HG03520 (cell line): ENCODE measurements at regions not wholly inside any gene's neighbourhood (a gene's known extent, or its start where the extent isn't known, plus 50 kb on each side); places are given as distances from the start of the nearest gene placed in this dataset.

Source experiments
- ATAC-seq: cut with Tn5 transposase; IDR thresholded peaks from one replicate; pipeline ENCODE4 v1.9.1; 2021; ENCODE audit warnings: mild to moderate bottlenecking, moderate library complexity; ENCODE audit not compliant: unreplicated experiment

GRCh38 chr13:63351533-63351932, 1935.9 kb upstream of the PCDH20 start:
- ATAC-seq: no peak

- no peak for ATAC-seq
Observed at GRCh38 chr13:63351081-63351480, 1935.4 kb upstream of the PCDH20 start.

- ATAC-seq: no peak
Observed at GRCh38 chr13:63345835-63346234, 1930.2 kb upstream of the PCDH20 start.

GRCh38 chr13:63344711-63345110, 1929.1 kb upstream of the PCDH20 start:
- no peak for ATAC-seq

- no peak for ATAC-seq
Observed at GRCh38 chr13:63337921-63338320, 1922.3 kb upstream of the PCDH20 start.

- no peak for ATAC-seq
Observed at GRCh38 chr13:63337041-63337440, 1921.4 kb upstream of the PCDH20 start.

- ATAC-seq: no peak
Observed at GRCh38 chr13:63336549-63336948, 1920.9 kb upstream of the PCDH20 start.

GRCh38 chr13:63327584-63327983, 1911.9 kb upstream of the PCDH20 start:
- no peak for ATAC-seq

- no peak for ATAC-seq
Observed at GRCh38 chr13:63323441-63323840, 1907.8 kb upstream of the PCDH20 start.

GRCh38 chr13:63311587-63311986, 1895.9 kb upstream of the PCDH20 start:
- no peak for ATAC-seq

- ATAC-seq: no peak
Observed at GRCh38 chr13:63308549-63309165, 1893.0 kb upstream of the PCDH20 start.

GRCh38 chr13:63307228-63307627, 1891.6 kb upstream of the PCDH20 start:
- no peak for ATAC-seq

GRCh38 chr13:63305641-63306133, 1890.0 kb upstream of the PCDH20 start:
- ATAC-seq: no peak

- no peak for ATAC-seq
Observed at GRCh38 chr13:63304497-63304896, 1888.8 kb upstream of the PCDH20 start.

- no peak for ATAC-seq
Observed at GRCh38 chr13:63299866-63300394, 1884.3 kb upstream of the PCDH20 start.

GRCh38 chr13:63297163-63297562, 1881.5 kb upstream of the PCDH20 start:
- no peak for ATAC-seq

- ATAC-seq: no peak
Observed at GRCh38 chr13:63291701-63292100, 1876.1 kb upstream of the PCDH20 start.

- ATAC-seq: no peak
Observed at GRCh38 chr13:63288576-63288975, 1872.9 kb upstream of the PCDH20 start.

GRCh38 chr13:63287926-63288325, 1872.3 kb upstream of the PCDH20 start:
- ATAC-seq: no peak

- ATAC-seq: no peak
Observed at GRCh38 chr13:63285426-63285825, 1869.8 kb upstream of the PCDH20 start.

- ATAC-seq: no peak
Observed at GRCh38 chr13:63279136-63279535, 1863.5 kb upstream of the PCDH20 start.

GRCh38 chr13:63274772-63275171, 1859.1 kb upstream of the PCDH20 start:
- no peak for ATAC-seq
